HepG2 (cell line): ENCODE measurements at regions not wholly inside any gene's neighbourhood (a gene's known extent, or its start where the extent isn't known, plus 50 kb on each side); places are given as distances from the start of the nearest gene placed in this dataset.

Experiments used
- ATAC-seq: fragments of 200-7000 bp; cut with Tn5 transposase; 3 replicates; pipeline ENCODE4 v1.9.1; 2020; ENCODE audit warnings: mild to moderate bottlenecking, moderate library complexity
- BruUV-seq: library from RNA; stranded (reverse); fragments of 400-500 nt; replicated peaks from 2 replicates; lab custom pipeline; 2021; lab: Mats Ljungman, UMichigan
- CTCF ChIA-PET: fragments of 300-600 bp; formaldehyde crosslinking; extraction: SDS; loops from one replicate; lab custom pipeline; 2021; ENCODE audit warnings: low total read pairs, inconsistent platforms, low intra/inter-chr PET ratio; lab: Yijun Ruan, JAX
- POLR2A ChIA-PET: fragments of 350-600 bp; sonication (Branson Sonifier 250); formaldehyde crosslinking; loops from one replicate; lab custom pipeline; 2020; ENCODE audit warnings: antibody characterized with exemption, inconsistent platforms; lab: Yijun Ruan, JAX
- DNase-seq: peaks from one replicate; pipeline ENCODE4 v3.0.0-alpha.2; 2015; ENCODE audit warnings: low spot score
- FAIRE-seq: peaks from 3 replicates; lab custom pipeline; 2011; peaks lifted over from hg19 to GRCh38; lab: Jason Lieb, UNC
- H2AFZ ChIP-seq: one replicate; pipeline ENCODE4 v1.6.1; 2011; ENCODE audit warnings: low read length, inconsistent platforms
- H3K27ac ChIP-seq: fragments of 300-600 bp; 3 replicates; pipeline ENCODE4 v1.8.0; 2011; ENCODE audit warnings: mixed run types, mild to moderate bottlenecking, mixed read lengths, low read length, inconsistent platforms; ENCODE audit not compliant: insufficient read depth; ENCODE audit errors: extremely low read length
- H3K27me3 ChIP-seq, 2 experiments: fragments of 200-600 bp in 1 of 2; 2 replicates in 1 of 2; 3 replicates in 1 of 2; pipeline versions ENCODE4 v1.6.0 to v1.8.0; 2011; ENCODE audit warnings: low read length in 2 of 2, mild to moderate bottlenecking in 2 of 2, moderate library complexity in 2 of 2, inconsistent platforms in 1 of 2; ENCODE audit not compliant: insufficient read depth in 2 of 2, control insufficient read depth in 1 of 2
- H3K36me3 ChIP-seq, 2 experiments: fragments of 200-600 bp in 1 of 2; replicated peaks in 1 of 2; 2 replicates in 1 of 2; 3 replicates in 1 of 2; pipeline versions ENCODE4 v1.5.1 to v1.8.0; 2011; ENCODE audit warnings: low read length in 2 of 2, inconsistent platforms in 1 of 2; ENCODE audit not compliant: insufficient read depth in 2 of 2, control insufficient read depth in 1 of 2
- H3K4me1 ChIP-seq: 2 replicates; pipeline ENCODE4 v1.5.1; 2012; ENCODE audit warnings: low read length, inconsistent platforms; ENCODE audit not compliant: insufficient read depth
- H3K4me2 ChIP-seq: 2 replicates; pipeline ENCODE4 v1.6.0; 2011; ENCODE audit warnings: low read depth, low read length, inconsistent platforms
- H3K4me3 ChIP-seq, 3 experiments: fragments of 200-600 bp in 1 of 3; sonication (generic), shearing (Covaris generic) in 1 of 3; replicated peaks in 1 of 3; 2 replicates each; pipeline ENCODE4 v1.5.1; 2011 to 2016; ENCODE audit warnings: low read length in 3 of 3, inconsistent platforms in 2 of 3, low read depth in 2 of 3, mild to moderate bottlenecking in 2 of 3, control low read depth in 1 of 3, mixed read lengths in 1 of 3; ENCODE audit not compliant: insufficient read depth in 1 of 3
- H3K79me2 ChIP-seq: one replicate; pipeline ENCODE4 v1.6.1; 2011; ENCODE audit warnings: low read length, inconsistent platforms; ENCODE audit not compliant: insufficient read depth
- H3K9ac ChIP-seq: 2 replicates; pipeline ENCODE4 v1.6.0; 2011; ENCODE audit warnings: mild to moderate bottlenecking, low read depth, low read length, inconsistent platforms; ENCODE audit not compliant: insufficient read depth
- H3K9me3 ChIP-seq: 2 replicates; pipeline ENCODE4 v1.5.1; 2012; ENCODE audit warnings: mild to moderate bottlenecking, low read length
- H4K20me1 ChIP-seq: 2 replicates; pipeline ENCODE4 v1.6.0; 2011; ENCODE audit warnings: inconsistent platforms, mild to moderate bottlenecking, low read length, moderate library complexity; ENCODE audit not compliant: insufficient read depth
- ATF7 ChIP-seq, 2 experiments: fragments of 450-650 bp in 1 of 2; sonication (generic) in 1 of 2; formaldehyde crosslinking in 1 of 2; IDR thresholded peaks; 2 replicates each; pipeline versions ENCODE4 v1.4.0 to v1.6.1; 2016 to 2020; ENCODE audit warnings: antibody characterized with exemption in 1 of 2, mild to moderate bottlenecking in 1 of 2, missing genetic modification reagents in 1 of 2
- BRCA1 ChIP-seq: sonication (generic); formaldehyde crosslinking; IDR thresholded peaks from 2 replicates; pipeline ENCODE4 v1.4.0; 2020; ENCODE audit warnings: missing genetic modification reagents
- CENPX ChIP-seq: sonication (generic); formaldehyde crosslinking; IDR thresholded peaks from 2 replicates; pipeline ENCODE4 v1.9.0; 2021; ENCODE audit warnings: mild to moderate bottlenecking, missing genetic modification reagents, moderate library complexity
- CREBL2 ChIP-seq: sonication (generic); formaldehyde crosslinking; IDR thresholded peaks from 2 replicates; pipeline ENCODE4 v1.8.1; 2023; ENCODE audit warnings: missing genetic modification reagents, mild to moderate bottlenecking, borderline replicate concordance
- ETS1 ChIP-seq: sonication (generic); formaldehyde crosslinking; IDR thresholded peaks from 2 replicates; pipeline ENCODE4 v1.4.0; 2020; ENCODE audit warnings: missing genetic modification reagents
- MED13 ChIP-seq: sonication (generic); formaldehyde crosslinking; IDR thresholded peaks from 2 replicates; pipeline ENCODE4 v1.5.0; 2020; ENCODE audit warnings: missing genetic modification reagents
- SETDB1 ChIP-seq: sonication (generic); formaldehyde crosslinking; IDR thresholded peaks from 2 replicates; pipeline ENCODE4 v1.5.1; 2020; ENCODE audit warnings: missing genetic modification reagents, mild to moderate bottlenecking, borderline replicate concordance
- THYN1 ChIP-seq: sonication (generic); formaldehyde crosslinking; IDR thresholded peaks from 2 replicates; pipeline ENCODE4 v1.8.1; 2023; ENCODE audit warnings: low read depth, mild to moderate bottlenecking, moderate library complexity, missing genetic modification reagents, borderline replicate concordance
- U2AF1 ChIP-seq: fragments of 200-400 bp; formaldehyde crosslinking; optimal IDR thresholded peaks from 2 replicates; pipeline ENCODE3; 2017; ENCODE audit warnings: mild to moderate bottlenecking, low read depth, low read length
- ZFP41 ChIP-seq: sonication (generic); formaldehyde crosslinking; IDR thresholded peaks from 2 replicates; pipeline ENCODE4 v1.4.0; 2020; ENCODE audit warnings: mild to moderate bottlenecking, missing genetic modification reagents, borderline replicate concordance
- ZKSCAN8 ChIP-seq: IDR thresholded peaks from 2 replicates; pipeline ENCODE4 v1.6.1; 2016; ENCODE audit warnings: borderline replicate concordance, missing genetic modification reagents, missing compliant biosample characterization
- ZNF225 ChIP-seq: sonication (generic); formaldehyde crosslinking; IDR thresholded peaks from 2 replicates; pipeline ENCODE4 v1.4.0; 2020; ENCODE audit warnings: mild to moderate bottlenecking, missing genetic modification reagents
- ZNF567 ChIP-seq: sonication (generic); formaldehyde crosslinking; IDR thresholded peaks from 2 replicates; pipeline ENCODE4 v1.8.1; 2023; ENCODE audit warnings: mild to moderate bottlenecking, missing genetic modification reagents, borderline replicate concordance
- ZSCAN12 ChIP-seq: sonication (generic); formaldehyde crosslinking; IDR thresholded peaks from 2 replicates; pipeline ENCODE4 v1.9.0; 2021; ENCODE audit warnings: mild to moderate bottlenecking, missing genetic modification reagents
- ZUFSP ChIP-seq: sonication (generic); formaldehyde crosslinking; IDR thresholded peaks from 2 replicates; pipeline ENCODE4 v1.9.0; 2021; ENCODE audit warnings: missing genetic modification reagents, mild to moderate bottlenecking, borderline replicate concordance
- WGBS: methylation state at CpG from one replicate; pipeline ENCODE4 v1.1.6; 2017; ENCODE audit warnings: low lambda C conversion rate; 5-methylcytosine and 5-hydroxymethylcytosine counted together
- in situ Hi-C: cut with HindIII; loops from 2 replicates; pipeline ENCODE4 v1.10.0; 2017; ENCODE audit warnings: low pct_unique_long_range_greater_than_20kb; ENCODE audit not compliant: extremely low pct_ligation_motif_present
- intact Hi-C: fragments of 100-400 bp; cut with micrococcal nuclease; formaldehyde crosslinking; loops from one replicate; pipeline ENCODE4 v1.10.0; 2022; ENCODE audit not compliant: unreplicated experiment

GRCh38 chr13:38590796-38591507, 95.9 kb upstream of the FREM2 start:
- no peaks in the 10 kb centered on the region for H4K20me1 ChIP-seq
- no peak overlapping the region for H3K4me2 ChIP-seq
- no peak overlapping the region for H3K27ac ChIP-seq
- H3K4me3 ChIP-seq = no peak overlapping the region
- WGBS = 5% methylated on average over 6 of the region's 6 CpGs
- H3K36me3 ChIP-seq = no peaks in the 10 kb centered on the region
- ChIA-PET POLR2A (no interaction called here), CTCF (no interaction called here)
- BruUV-seq = no TSS peak
- ATAC-seq = no peak
- H3K9me3 ChIP-seq = no peaks in the 10 kb centered on the region
- no peaks in the 10 kb centered on the region for H3K27me3 ChIP-seq
- intact Hi-C loops = no loop called here
- no peak for FAIRE-seq
- DNase-seq = no peak
- in situ Hi-C loops = loop anchor here (25.0 kb wide), 1 partner anchor 829 kb away; no protein-coding TSS in a partner anchor
- no peaks in the 10 kb centered on the region for H3K4me1 ChIP-seq
- H3K79me2 ChIP-seq = no peaks in the 10 kb centered on the region
- H3K9ac ChIP-seq = no peak overlapping the region
- TF ChIP-seq CENPX (CRISPR knock-in tag) (no peak), ATF7 (IDR thresholded peaks at IDR 0.05) (no peak), ATF7 (CRISPR knock-in tag; IDR thresholded peaks at IDR 0.05) (no peak), ZNF567 (CRISPR knock-in tag) (no peak), THYN1 (CRISPR knock-in tag) (no peak), SETDB1 (CRISPR knock-in tag) (no peak), U2AF1 (no peak)
- no peak overlapping the region for H2AFZ ChIP-seq

DNA sequence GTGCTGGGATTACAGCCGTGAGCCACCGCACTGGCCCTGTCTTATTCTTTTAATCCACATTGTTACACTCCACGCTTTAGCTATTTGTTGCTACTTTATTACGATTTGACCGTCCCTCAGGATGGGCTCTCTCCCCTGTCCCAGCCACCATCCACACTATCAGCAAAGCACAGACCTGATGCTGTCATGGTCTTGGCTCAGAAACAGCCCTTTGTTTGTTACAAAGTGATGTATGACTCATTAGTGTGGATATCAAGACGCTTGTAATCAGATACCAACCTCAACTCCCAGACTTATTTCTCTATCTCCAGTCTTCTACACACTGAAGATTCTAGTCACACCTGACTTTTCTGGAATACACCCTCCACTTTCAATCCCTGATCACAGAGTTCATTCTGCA, 84.6 kb upstream of the FREM2 start:
- Histone ChIP-seq H4K20me1 (no peaks in the 10 kb centered on the region), H3K27me3 (no peaks in the 10 kb centered on the region)
- no peak for TF ChIP-seq MED13 (CRISPR knock-in tag)
- TF ChIP-seq ZKSCAN8 (CRISPR knock-in tag) = no peak
- no peak for TF ChIP-seq CREBL2 (CRISPR knock-in tag)
- no peak for TF ChIP-seq BRCA1
- no peak for TF ChIP-seq ZUFSP
- TF ChIP-seq ETS1 (CRISPR knock-in tag) = no peak
- no peak for TF ChIP-seq ZFP41 (CRISPR knock-in tag)
- TF ChIP-seq ZSCAN12 (CRISPR knock-in tag) = no peak
- no peak for TF ChIP-seq ZNF225 (CRISPR knock-in tag)
- TF ChIP-seq, all 625 proteins: peak for 0
- H3K4me2 ChIP-seq = no peak overlapping the region
- H3K36me3 ChIP-seq = no peaks in the 10 kb centered on the region
- H2AFZ ChIP-seq = no peak overlapping the region
- no peak overlapping the region for H3K9ac ChIP-seq
- H3K4me3 ChIP-seq = no peak overlapping the region
- BruUV-seq = no TSS peak
- H3K79me2 ChIP-seq = no peaks in the 10 kb centered on the region
- DNase-seq (no peak), ATAC-seq (no peak), FAIRE-seq (no peak)
- 57% methylated on average over 6 of the region's 6 CpGs for WGBS
- H3K4me1 ChIP-seq = no peaks in the 10 kb centered on the region
- ChIA-PET CTCF (no interaction called here), POLR2A (no interaction called here)
- in situ Hi-C loops (no loop called here), intact Hi-C loops (no loop called here)
- H3K9me3 ChIP-seq = no peaks in the 10 kb centered on the region
- H3K27ac ChIP-seq = no peak overlapping the region
